Right renal pelvis (tissue), 4 donors: ENCODE measurements at regions not wholly inside any gene's neighbourhood (a gene's known extent, or its start where the extent isn't known, plus 50 kb on each side); places are given as distances from the start of the nearest gene placed in this dataset.

Experiments
- DNase-seq, 4 donors: peaks; one replicate each; pipeline ENCODE4 v3.0.0-alpha.2; 2013; ENCODE audit warnings: low read depth in 4 of 4, low spot score in 3 of 4, missing footprints in 1 of 4

- DNase-seq, result no peak
Observed at GRCh38 chr1:61531716-61532115, 193.2 kb downstream of the TM2D1 start.

DNA sequence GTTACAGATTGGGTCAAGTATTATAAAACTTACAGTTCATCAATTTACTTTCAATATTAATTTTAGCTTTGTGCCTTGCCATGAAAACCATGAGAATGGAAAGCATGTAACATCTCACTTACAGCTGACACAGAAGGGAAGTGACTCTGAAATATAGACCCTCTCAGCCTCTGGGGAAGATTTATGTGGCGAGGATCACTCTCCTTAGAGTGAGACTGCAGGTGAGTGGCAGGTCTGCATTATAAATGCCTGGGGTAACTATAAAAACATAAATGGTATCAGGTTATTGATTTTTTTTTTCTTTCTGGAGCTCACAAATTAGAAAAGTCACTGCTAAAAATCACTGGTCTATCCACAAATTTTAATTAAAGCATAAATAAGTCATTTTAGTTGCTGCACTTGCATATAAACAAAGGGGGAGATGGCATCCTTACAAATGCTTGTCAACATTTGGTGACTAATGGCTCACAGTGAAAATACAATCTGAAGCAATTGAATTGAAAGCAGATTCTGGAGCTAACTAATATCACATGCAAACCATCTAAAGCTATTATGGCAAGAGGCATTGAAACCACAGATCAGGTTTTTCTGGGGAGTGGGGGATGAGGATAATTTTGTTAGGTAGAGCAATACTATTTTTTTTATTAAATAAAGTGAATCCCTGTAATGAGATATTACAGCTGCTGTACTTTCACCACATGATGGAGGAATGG is 200.9 kb downstream of the TM2D1 start:
- no peak for DNase-seq

GRCh38 chr1:61523229-61523628 is 201.7 kb downstream of the TM2D1 start:
- DNase-seq, result no peak

DNA sequence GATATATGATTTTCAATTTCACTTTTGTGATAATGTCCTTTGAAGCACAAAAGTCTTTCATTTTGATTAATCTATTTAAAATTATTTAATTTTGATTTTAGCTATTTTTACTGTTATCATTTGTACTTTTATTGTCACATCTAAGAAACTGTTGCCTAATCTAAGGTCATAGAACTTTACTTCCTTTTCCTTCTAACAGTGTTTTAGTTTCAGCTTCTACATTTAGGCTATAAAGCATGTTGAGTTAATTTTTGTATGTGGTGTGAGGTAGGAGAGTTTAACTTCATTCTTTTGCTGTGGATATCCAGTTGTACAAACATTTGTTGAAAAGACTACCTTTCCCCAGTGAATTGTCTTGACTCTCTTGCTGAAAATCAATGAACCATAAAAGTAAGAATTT is 204.5 kb downstream of the TM2D1 start:
- DNase-seq, result no peak

- DNase-seq, result no peak
Observed at GRCh38 chr1:61519631-61520030, 205.3 kb downstream of the TM2D1 start.

DNA sequence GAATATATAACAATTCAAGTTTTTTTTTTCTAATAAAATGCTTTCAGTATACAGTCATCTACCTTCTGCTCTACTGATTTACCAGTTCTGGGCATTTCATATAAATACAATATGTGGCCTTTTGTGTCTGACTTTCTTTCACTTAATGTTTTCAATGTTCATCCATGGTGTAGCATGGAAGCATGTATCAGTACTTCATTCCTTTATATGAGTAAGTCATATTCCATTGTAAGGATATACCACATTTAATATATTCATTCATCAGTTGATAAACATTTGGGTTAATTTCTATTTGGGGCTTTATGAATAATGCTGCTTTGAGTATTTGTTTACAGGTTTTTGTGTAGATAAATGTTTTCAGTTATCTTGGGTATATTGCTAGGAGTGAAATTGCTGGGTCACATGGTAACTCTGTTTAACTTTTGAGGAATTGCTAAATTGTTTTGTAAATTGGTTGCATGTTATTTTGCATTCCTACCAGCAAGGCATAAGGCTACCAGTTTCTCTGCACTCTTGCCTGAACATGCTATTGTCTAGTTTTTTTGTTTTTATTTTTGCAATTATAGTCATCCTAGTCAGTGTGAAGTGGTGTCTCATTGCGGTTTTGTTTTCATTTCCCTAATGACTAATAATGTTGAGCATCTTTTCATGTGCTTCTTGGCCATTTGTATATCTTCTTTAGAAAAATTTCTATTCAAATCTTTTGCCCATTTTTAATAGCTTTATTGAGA is 206.1 kb downstream of the TM2D1 start:
- DNase-seq, result no peak

GRCh38 chr1:61517345-61517744 is 207.6 kb downstream of the TM2D1 start:
- DNase-seq, result no peak

GRCh38 chr1:61515096-61515495 is 209.8 kb downstream of the TM2D1 start:
- DNase-seq, result no peak
